ENCODE measurements at regions not wholly inside any gene's neighbourhood (a gene's known extent, or its start where the extent isn't known, plus 50 kb on each side); places are given as distances from the start of the nearest gene placed in this dataset.

GRCh38 chr1:116261227-116261626 is 111.8 kb upstream of the ATP1A1 start:
- TF ChIP-seq CTCF (IDR thresholded peaks at IDR 0.05) (no peak), POLR2A (IDR thresholded peaks at IDR 0.05) (no peak)

Measured in testis (tissue), 2 donors.